Body of pancreas (tissue), 4 donors: ENCODE measurements at regions not wholly inside any gene's neighbourhood (a gene's known extent, or its start where the extent isn't known, plus 50 kb on each side); places are given as distances from the start of the nearest gene placed in this dataset.
A peak's percentile ranks its signal among the peaks of the same experiment; 100 is the strongest.

Experiments used
- ATAC-seq: fragments of 150-250 bp; one replicate; pipeline ENCODE4 v1.9.1; 2016
- DNase-seq, 4 donors: peaks; one replicate each; pipeline ENCODE4 v3.0.0-alpha.2; 2019
- H3K27ac ChIP-seq, 4 donors: fragments of 200-600 bp; sonication (generic); 1 replicate in 3 of 4; 2 replicates in 1 of 4; pipeline versions ENCODE4 v1.5.1 to v1.6.1; 2016 to 2019; ENCODE audit warnings: mild to moderate bottlenecking in 1 of 4, mixed read lengths in 1 of 4, moderate library complexity in 1 of 4
- H3K27me3 ChIP-seq, 2 donors: fragments of 200-600 bp; sonication (generic); one replicate each; pipeline ENCODE4 v1.6.0; 2016; ENCODE audit warnings: mild to moderate bottlenecking in 1 of 2
- H3K36me3 ChIP-seq, 2 donors: fragments of 200-600 bp; sonication (generic); replicated peaks in 1 of 2; 2 replicates each; pipeline ENCODE4 v1.5.1; 2016; ENCODE audit warnings: low read depth in 2 of 2; ENCODE audit not compliant: insufficient read depth in 1 of 2
- H3K4me1 ChIP-seq: fragments of 200-600 bp; sonication (generic); one replicate; pipeline ENCODE4 v1.6.0; 2016
- H3K4me3 ChIP-seq, 2 donors: fragments of 200-600 bp; sonication (generic); 1 replicate in 1 of 2; 2 replicates in 1 of 2; pipeline ENCODE4 v1.5.1; 2016 to 2019
- H3K9me3 ChIP-seq, 3 donors: fragments of 200-600 bp; sonication (generic); 1 replicate in 2 of 3; 2 replicates in 1 of 3; pipeline ENCODE4 v1.5.1; 2016
- CTCF ChIP-seq, 7 experiments: fragments of 450-650 bp in 4 of 7; fragments of 200-600 bp in 3 of 7; sonication (generic) in 3 of 7; IDR thresholded peaks; one replicate each; pipeline ENCODE4 v1.5.1; 2016 to 2019; ENCODE audit warnings: antibody characterized with exemption in 7 of 7
- POLR2A ChIP-seq, 3 donors: fragments of 450-650 bp; IDR thresholded peaks; one replicate each; pipeline ENCODE4 v1.6.1; 2016; ENCODE audit warnings: antibody characterized with exemption in 3 of 3, mild to moderate bottlenecking in 2 of 3
- WGBS, 2 donors: methylation state at CpG; one replicate each; pipeline ENCODE4 v1.1.5; 2017; 5-methylcytosine and 5-hydroxymethylcytosine counted together
- intact Hi-C: fragments of 100-400 bp; cut with DNase I; formaldehyde crosslinking; loops from one replicate; pipeline ENCODE4 v1.15.1; 2023

GRCh38 chr1:209435654-209436566 lies 147.6 kb upstream of the CAMK1G start:
- DNase-seq (peak; percentile 54 to 77 (median 64)), ATAC-seq (peak; percentile 53)
- no peaks in the 10 kb centered on the region for H3K9me3 ChIP-seq
- TF ChIP-seq CTCF (IDR thresholded peaks at IDR 0.05) = peak; percentile 16 to 68 (median 51)
- no peak for TF ChIP-seq POLR2A (IDR thresholded peaks at IDR 0.05)
- no peak overlapping the region for H3K27ac ChIP-seq
- 23 to 24% methylated on average over 6 of the region's 6 CpGs for WGBS, 2 donors
- H3K4me3 ChIP-seq = no peak overlapping the region
- no peaks in the 10 kb centered on the region for H3K36me3 ChIP-seq
- no peaks in the 10 kb centered on the region for H3K27me3 ChIP-seq
- intact Hi-C loops = no loop called here
- H3K4me1 ChIP-seq = no peaks in the 10 kb centered on the region

GRCh38 chr1:209439828-209440227 lies 143.7 kb upstream of the CAMK1G start:
- no peak overlapping the region for H3K27ac ChIP-seq
- intact Hi-C loops = no loop called here

GRCh38 chr1:209443361-209443931 lies 140.1 kb upstream of the CAMK1G start:
- intact Hi-C loops = no loop called here
- H3K4me3 ChIP-seq = no peak overlapping the region
- TF ChIP-seq POLR2A (IDR thresholded peaks at IDR 0.05) (no peak), CTCF (IDR thresholded peaks at IDR 0.05) (no peak)
- no peaks in the 10 kb centered on the region for H3K4me1 ChIP-seq
- WGBS, 2 donors = 64 to 75% methylated on average over 5 of the region's 5 CpGs
- ATAC-seq (no peak), DNase-seq (no peak)
- no peaks in the 10 kb centered on the region for H3K27me3 ChIP-seq
- no peaks in the 10 kb centered on the region for H3K36me3 ChIP-seq
- H3K27ac ChIP-seq = no peak overlapping the region
- no peaks in the 10 kb centered on the region for H3K9me3 ChIP-seq

More at GRCh38 chr1:209439828-209440227, 143.7 kb upstream of the CAMK1G start:
- H3K9me3 ChIP-seq = no peaks in the 10 kb centered on the region
- H3K36me3 ChIP-seq = no peaks in the 10 kb centered on the region
- WGBS, 2 donors = 76 to 90% methylated on average over 3 of the region's 3 CpGs
- DNase-seq (no peak), ATAC-seq (no peak)
- no peaks in the 10 kb centered on the region for H3K4me1 ChIP-seq
- H3K4me3 ChIP-seq = no peak overlapping the region
- no peaks in the 10 kb centered on the region for H3K27me3 ChIP-seq
- TF ChIP-seq POLR2A (IDR thresholded peaks at IDR 0.05) (no peak), CTCF (IDR thresholded peaks at IDR 0.05) (no peak)

GRCh38 chr1:209443975-209444651 lies 139.4 kb upstream of the CAMK1G start:
- no peaks in the 10 kb centered on the region for H3K4me1 ChIP-seq
- no peak overlapping the region for H3K27ac ChIP-seq
- no peaks in the 10 kb centered on the region for H3K27me3 ChIP-seq
- intact Hi-C loops = no loop called here
- DNase-seq (no peak), ATAC-seq (no peak)
- no peaks in the 10 kb centered on the region for H3K36me3 ChIP-seq
- no peak for TF ChIP-seq CTCF (IDR thresholded peaks at IDR 0.05)
- no peak for TF ChIP-seq POLR2A (IDR thresholded peaks at IDR 0.05)
- 53 to 61% methylated on average over 3 of the region's 3 CpGs for WGBS, 2 donors
- no peaks in the 10 kb centered on the region for H3K9me3 ChIP-seq
- H3K4me3 ChIP-seq = no peak overlapping the region
